NCI-H1105 (cell line): ENCODE measurements at regions not wholly inside any gene's neighbourhood (a gene's known extent, or its start where the extent isn't known, plus 50 kb on each side); places are given as distances from the start of the nearest gene placed in this dataset.

Experiments
- DNase-seq: peaks from one replicate; lab custom pipeline; 2025; lab: John Stamatoyannopoulos, UW

DNA sequence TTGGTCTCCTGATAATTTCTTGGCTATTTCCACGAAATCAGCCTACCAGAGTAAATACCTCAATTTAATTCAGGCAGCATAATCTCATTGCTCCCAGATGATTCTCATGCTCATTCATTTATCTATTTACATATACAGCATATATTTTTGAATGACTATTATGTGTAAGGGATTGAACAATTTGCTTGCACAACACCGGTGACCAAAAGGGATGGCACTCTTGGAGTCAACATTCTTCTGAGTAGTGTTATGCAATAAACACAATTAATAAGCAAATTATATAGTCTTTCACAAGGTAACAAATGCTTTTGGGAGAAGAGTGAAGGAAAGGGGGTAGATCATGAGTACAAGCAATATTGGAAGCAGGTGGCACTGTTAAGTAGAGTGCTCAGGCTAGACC lies 1015.3 kb downstream of the ARAP2 start:
- no peak for DNase-seq

DNA sequence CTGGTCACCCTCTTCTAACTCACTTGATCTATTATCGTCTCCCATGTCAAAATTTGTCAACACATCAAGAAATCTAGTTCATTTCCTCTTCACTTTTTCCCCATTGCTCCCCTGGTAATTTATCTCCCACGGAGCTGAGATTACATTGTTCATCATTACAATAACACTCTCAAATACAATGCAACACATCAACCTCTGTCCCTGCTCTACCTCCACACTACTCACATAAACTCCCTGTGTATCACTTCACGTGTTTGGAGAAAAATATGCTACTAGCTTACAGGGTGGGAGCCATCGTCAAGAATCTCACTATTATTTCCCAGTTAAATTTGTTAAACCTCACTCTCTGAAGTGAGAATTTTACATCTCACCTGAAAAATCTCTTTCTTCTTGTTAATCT lies 1006.4 kb downstream of the ARAP2 start:
- DNase-seq, result no peak

DNA sequence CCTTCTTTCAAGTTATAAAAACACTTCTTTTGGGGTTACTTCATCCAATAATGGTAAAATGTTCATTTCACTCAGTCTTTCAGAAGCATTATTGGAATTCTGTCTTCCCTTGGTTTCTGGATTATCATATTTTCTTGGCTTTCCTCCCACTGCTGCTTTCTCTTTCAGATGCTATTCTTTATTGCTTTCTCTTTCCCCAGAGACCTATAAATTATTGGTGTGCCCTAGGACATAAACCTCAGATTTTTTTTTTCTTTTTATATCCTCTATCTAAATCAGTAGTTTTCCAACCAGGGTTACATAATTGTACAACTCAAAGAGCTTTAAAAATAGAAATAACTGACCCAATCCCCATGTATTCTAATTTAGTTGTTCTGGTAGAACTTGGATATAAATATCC lies 1005.5 kb downstream of the ARAP2 start:
- no peak for DNase-seq

DNA sequence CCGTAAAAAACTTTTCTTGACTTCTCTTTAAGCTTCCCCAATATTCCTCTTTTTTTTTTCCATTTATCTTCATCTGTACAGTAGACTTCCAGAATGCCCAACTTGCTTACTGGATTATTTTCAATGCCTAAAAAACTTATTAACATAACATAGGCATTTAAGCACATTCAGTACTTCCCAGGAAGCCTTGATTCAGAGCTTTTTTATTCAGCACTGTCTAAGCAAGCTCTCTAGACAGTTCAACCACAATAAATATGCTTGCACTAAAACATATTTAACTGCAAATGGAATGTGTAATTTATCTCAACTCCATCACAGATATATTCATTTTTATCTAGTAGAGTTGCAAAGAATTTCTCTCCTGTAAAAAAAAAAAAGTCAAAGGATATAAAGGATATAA lies 997.8 kb downstream of the ARAP2 start:
- no peak for DNase-seq

DNA sequence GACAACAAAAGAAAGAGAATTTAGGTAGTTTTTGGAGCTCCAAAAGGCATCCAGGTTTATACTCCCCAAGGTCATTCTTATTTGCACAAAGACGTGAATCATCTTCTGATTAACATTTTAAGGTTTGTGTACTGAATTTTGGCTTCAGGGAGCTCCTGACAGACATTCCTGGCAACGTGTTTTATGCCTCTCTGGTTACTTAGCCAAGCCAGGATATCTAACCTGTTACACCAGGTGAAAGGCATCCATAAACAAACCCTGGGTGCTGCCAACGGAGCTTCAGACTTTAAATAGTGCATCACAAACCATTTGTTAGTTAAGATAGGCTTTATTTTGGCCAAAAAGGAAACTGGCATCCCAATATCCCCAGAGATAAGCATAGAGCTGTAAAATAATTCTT lies 997.3 kb downstream of the ARAP2 start:
- no peak for DNase-seq

DNA sequence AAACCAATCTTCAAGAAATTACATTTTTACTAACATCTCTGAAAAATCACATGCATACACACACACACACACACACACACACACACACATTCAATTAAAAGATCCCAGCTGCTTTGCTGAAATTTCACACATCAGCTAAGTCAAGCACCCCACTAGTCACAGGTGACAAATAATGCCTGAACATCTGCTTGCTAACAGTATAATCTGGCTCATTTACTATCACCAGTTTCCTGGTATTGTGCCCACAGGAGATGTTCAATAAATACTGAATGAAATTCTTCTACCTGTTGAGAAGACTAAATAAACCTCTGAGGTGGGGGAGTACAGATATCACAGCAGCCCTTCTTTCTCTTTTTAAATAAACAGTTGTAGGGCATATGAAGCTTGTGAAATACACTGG lies 994.0 kb downstream of the ARAP2 start:
- no peak for DNase-seq

DNA sequence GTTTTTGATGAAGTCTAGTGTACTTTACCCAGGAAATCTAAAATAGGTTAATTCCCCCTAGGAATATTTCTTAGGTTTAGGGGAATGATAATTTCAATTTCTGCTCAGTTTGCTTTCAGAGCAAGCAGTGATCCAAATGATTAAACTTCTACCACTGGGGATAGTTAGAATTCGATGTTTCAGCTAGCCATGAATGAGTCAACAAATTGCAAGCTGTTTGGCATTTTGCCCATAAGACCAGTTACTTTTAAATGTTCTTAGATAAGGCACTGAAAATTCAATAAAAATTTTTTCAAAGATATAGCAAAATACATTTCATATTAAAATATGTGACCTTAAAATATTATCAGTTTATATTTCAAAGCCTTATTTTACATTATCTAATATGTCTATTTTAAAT lies 993.6 kb downstream of the ARAP2 start:
- no peak for DNase-seq

DNA sequence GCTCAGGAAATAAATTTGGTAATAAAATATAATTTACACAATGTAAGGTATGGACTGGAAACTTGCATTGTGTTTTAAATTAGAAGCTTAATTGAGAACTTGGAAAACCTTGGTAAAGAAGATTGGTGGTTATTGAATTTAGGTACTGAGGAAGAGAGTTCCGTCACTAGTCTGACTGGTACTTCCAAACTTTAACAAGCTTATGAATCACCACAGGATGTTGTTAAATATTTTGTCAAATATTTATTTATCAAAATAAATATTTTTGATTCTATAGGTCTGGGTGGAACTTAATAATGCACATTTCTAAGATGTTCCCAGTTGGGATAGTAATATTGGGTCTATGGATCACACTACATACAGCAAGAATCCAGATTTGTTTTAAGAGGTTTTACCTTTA lies 992.2 kb downstream of the ARAP2 start:
- DNase-seq, result no peak

DNA sequence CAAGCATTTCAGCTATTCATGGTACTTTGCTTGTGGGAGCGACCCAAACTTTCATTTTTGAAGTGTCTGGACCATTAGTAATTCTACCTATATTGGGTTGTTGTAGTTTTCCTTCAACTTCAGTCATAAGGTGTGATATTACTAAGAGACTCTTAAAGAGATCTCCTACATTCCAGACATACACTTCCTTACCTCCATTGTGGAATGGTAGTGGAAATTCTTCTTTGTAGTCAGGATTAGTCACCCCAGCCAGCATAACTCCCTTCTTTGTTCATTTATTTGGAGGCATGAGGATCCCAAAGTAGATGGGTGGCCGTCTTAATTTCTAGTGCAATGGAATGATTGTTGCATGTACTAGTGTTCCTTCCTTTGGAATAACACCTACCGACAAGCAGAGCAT lies 991.4 kb downstream of the ARAP2 start:
- no peak for DNase-seq

DNA sequence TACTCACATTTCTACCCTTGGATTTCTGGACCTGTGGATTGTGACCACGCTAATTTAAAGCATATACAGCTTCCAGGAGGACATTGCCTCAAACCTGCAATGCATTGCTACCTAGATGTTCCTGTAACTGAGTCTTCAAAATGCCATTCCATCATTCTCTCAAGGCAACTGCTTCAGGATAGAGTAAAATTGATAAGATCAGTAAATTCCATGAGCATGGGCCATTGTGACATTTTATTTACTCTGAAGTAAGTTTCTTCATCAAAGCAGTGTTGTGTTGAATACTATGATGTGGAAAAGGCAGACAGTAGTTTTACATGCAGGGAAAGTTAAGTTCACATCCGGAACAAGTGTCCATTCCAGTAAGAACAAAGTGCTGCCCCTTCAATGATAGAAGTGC lies 991.0 kb downstream of the ARAP2 start:
- no peak for DNase-seq

DNA sequence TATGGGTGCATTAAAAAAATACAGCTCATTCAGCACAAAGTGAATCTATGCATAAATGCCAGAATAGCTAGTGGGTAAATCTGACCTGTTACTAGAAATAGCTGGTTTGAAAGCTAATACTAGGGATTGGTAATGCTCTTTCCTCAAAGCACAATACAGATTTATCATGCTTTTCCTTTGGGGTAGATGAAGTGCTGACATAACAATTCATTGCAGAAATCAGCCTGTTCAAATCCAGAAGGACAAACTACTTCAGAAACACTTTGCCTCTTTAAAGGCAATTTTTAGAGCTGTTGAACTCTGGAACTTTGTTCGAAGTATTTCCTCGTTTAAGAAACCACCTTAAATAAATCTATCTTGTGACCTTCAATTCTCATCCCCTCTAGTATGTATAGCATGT lies 957.9 kb downstream of the ARAP2 start:
- no peak for DNase-seq

DNA sequence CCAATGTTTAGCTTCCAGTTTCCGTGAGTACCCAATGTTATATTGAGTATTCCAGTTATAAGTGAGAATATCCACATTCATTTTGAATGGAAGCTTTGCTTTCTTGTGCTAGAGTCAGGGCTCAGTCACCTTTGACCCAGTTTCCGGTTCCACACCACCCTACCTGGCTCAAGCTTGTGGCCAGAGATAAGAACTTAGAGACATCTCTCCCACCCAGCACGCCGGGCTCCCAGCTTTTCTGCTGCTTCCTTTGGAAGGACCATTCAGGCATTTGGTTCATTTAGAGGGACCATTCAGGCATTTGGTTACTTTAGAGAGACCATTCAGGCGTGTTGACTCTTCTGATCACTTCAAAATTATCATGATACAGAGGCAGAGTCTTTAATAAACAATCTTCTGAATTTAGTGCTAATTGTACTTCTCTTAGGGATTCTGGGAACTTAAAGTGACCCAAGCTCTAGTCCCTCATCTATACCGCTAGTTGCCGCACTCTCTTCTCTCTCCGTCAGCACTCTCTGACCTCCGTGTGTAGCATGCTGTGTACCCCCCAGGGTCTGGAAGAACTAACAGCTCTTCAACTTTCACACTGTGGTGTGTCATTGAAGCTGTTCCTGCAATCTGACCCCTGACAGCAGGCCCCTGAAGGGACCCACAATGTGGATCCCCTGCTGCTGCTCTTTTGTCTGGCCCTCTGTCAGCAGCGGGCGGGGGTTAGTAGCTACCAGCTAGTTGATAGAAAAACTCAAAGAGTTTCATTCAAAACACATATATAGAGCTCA lies 943.1 kb downstream of the ARAP2 start:
- no peak for DNase-seq

DNA sequence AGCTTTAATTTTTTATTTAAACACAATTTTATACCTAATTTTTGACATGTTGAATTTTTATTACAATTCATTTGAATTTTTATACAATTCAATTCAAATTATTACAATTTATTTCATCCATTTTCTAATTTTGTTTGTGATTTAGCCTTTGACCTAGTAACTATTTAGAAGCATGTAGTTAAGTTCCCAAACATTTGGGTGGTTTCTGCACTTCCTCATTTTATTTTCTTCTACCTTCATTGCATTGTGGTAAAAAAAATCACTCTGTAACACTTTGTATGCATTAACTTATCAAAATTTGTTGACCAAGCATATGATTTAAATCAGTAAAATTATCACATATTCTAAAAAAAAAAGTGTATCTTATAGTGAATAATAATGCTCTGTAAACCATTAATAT lies 928.9 kb downstream of the ARAP2 start:
- no peak for DNase-seq

DNA sequence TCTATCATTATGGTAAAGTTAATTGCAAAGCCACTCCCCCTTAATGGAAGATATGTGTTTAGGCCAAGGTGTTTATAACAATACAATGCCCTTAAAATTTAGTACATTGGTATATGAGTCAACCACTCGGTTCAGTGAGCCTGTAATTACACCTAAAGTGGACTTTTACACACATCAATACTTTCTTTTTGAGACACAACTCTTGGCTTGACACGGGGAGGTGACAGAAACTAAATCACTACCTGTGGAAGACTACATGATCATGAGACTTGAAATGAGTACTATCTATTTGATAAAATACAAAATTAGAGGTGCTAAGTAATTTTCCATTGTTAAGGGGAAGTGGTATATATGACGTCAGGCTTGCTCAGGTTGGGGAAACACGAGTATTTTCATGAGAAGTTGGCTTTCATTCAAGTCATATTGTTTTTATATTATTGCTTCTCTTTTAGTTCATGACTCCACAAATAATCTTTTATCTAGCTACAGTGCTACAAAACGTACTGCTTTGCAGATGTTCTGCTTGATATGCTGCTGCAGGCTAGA lies 918.3 kb downstream of the ARAP2 start:
- DNase-seq, result no peak

DNA sequence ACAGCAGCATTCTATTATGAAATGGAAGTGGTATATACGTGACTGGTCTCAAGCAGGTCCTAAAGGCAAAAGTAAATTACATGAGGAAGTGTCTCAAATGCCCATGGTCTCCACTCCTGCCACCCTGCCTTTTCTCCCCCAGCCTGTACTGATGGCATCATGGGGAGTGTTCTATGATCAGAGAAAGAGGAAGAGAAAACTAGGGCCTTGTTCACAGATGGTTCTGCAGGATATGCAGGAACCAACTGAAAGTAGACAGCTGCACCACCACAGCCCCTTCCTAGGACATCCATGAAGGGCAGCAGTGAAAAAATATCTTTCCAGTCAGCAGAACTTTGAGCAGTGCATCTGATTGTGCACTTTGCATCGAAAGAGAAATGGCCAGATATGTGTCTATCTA lies 901.5 kb downstream of the ARAP2 start:
- DNase-seq, result no peak

DNA sequence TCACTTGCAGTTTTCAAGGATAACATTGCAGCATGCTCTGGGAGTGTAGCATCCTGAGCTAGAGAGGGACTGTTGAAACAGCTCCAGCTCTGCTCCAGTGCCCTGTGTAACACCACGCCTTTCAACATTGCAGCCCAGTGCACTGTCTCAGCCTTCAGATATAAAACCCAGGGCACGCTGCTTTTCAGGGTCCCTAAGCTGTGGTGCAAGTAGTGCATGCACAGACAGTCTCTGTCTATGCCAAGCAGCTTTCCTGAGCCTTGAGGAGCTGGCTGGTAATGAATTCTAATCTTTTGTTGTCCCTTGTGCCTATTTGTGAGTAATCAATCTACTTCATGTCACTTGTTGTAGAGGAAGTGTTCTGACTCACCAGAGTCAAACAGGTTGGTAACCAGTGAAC lies 897.0 kb downstream of the ARAP2 start:
- no peak for DNase-seq

DNA sequence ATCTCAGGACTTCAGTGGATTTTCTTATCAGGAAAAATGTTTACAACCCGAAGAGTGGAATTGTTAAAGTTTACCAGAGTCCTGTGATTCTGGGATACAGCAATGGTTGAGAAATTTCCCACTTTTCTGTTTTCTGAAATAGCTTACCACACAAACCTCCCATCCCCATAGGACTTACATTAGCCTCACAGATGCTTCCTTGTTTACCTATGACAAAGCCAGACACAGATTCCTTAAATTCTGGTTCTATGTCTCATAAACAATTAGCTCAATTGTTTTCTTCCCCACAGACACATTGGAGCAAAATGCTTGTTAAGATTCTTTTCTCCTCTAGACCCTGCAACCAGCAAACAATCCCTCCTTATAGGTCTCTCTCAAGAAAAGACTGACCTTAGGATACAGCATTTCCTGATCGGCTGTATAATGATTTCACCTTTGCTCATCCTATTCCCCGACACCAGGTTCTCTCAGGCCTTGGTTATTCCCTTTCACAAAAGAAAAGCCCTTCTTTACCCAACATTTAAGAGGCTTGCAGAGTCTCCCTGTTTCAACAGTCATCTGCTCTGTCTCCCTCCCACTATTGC lies 886.2 kb downstream of the ARAP2 start:
- DNase-seq, result no peak

DNA sequence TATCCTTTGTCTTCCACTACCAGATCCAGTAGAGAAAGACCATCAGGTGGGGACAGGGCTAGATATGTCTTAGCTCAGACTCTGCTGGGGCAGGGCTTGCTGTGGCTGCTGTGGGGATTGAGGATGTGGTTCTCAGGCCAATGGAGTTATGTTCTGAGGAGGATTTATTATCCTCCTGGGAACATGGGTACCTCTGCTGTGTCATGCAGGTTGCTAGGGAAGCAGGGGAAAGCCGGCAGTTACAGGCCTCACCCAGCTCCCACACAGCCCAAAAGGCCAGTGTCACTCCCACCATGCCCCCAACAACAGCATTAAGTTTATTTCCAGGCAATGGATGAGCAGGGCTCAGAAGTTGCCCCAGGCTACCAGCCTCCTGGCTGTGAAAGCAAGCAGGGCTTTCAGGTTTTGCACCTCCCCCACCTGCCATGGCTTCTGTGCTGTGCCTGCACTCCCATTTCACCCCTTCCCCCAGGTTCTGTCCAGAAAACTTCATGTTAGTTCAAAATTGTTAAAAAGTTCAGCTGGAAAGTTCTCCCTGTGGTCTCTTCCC lies 879.9 kb downstream of the ARAP2 start:
- no peak for DNase-seq

DNA sequence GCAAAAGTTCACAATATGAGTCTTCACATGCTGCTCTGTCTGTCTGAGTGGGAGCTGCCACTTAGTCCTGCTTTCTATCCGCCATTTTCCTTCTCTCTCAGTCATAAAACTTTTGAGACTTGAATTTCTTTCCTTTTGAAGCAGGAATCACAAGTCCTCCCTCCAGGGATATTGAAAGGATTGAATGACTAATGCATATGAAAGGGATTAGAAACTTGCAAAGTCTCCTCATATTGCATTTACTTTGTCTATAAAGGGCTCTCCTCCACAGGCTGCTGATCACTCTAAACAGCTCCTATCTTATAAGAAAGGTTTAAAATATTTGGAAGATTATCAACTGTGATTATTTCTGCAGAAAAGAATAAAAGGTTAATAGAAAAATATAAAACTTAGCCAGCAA lies 879.1 kb downstream of the ARAP2 start:
- no peak for DNase-seq

DNA sequence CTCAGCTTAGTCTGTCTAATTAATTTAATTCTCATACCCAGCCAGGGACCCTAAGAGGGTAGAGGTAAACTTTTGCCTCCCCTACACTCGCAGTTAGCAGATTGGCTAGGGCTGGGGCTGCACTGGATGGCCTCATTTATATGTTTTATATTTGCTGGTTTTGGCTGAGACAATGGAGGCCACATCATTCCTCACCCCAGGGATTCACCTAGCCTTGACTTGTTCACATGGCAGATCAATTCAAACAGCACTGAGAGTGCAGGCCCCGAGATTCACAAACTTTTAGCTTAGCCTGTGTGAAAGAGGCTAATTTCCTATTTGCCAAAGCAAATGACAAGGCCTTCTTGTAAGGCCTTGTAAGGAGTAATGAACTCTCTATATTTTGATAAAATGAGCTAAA lies 844.4 kb downstream of the ARAP2 start:
- DNase-seq, result no peak

DNA sequence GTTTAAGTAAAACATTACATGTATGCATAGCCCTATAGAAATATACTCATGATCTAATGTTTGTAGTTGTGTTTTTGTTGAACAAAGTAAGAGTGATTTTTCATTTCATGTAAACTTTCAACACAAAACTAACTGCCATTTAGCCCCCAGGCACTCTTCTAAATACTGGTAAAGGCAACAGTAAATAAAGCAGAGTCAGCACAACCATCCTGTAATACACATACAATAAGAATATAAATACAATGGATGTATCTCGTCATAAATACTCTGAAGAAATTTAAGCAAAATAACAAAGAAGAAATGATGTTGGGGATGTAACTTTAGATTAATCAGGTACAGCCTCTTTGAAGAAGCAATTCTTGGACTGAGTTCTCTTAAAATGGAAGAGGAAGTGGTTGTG lies 821.2 kb downstream of the ARAP2 start:
- no peak for DNase-seq

DNA sequence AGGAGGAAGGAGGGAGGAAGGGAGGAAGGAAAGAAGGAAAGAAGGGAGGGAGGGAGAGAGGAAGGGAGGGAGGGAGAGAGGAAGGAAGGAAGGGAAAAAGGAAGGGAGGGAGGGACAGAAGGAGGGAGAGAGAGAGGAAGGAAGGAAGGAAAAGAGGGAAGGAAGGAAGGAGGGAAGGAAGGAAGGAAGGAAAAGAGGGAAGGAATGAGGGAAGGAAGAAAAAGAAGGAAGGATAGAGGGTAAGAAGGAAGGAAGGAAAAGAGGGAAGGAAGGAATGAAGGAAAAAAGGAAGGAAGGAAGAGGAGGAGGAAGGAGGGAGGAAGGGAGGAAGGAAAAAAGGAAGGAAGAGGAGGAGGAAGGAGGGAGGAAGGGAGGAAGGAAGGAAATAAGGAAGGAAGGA lies 796.8 kb downstream of the ARAP2 start:
- DNase-seq, result no peak

DNA sequence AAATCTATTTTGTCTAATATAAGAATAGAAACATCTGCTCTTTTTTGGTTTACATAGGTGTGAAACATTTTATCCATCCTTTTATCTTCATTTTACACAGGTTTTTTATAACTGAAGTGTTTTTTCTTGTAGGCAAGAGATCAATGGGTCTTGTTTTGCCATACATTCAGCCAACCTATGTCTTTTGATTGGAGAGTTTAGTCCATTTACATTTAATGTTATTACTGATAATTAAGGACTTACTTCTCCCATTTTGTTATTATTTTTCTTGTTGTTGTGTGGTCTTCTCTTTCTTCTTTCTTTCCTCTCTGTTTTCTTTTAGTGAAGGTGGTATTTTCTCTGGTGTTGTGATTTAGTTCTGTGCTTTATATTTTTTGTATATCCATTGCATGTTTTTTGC lies 785.3 kb downstream of the ARAP2 start:
- no peak for DNase-seq
